Body of pancreas (tissue), 4 donors: ENCODE measurements at regions not wholly inside any gene's neighbourhood (a gene's known extent, or its start where the extent isn't known, plus 50 kb on each side); places are given as distances from the start of the nearest gene placed in this dataset.

Experiments
- ATAC-seq: fragments of 150-250 bp; one replicate; pipeline ENCODE4 v1.9.1; 2016
- DNase-seq, 4 donors: peaks; one replicate each; pipeline ENCODE4 v3.0.0-alpha.2; 2019
- H3K27ac ChIP-seq, 4 donors: fragments of 200-600 bp; sonication (generic); 1 replicate in 3 of 4; 2 replicates in 1 of 4; pipeline versions ENCODE4 v1.5.1 to v1.6.1; 2016 to 2019; ENCODE audit warnings: mild to moderate bottlenecking in 1 of 4, mixed read lengths in 1 of 4, moderate library complexity in 1 of 4
- H3K27me3 ChIP-seq, 2 donors: fragments of 200-600 bp; sonication (generic); one replicate each; pipeline ENCODE4 v1.6.0; 2016; ENCODE audit warnings: mild to moderate bottlenecking in 1 of 2
- H3K36me3 ChIP-seq, 2 donors: fragments of 200-600 bp; sonication (generic); replicated peaks in 1 of 2; 2 replicates each; pipeline ENCODE4 v1.5.1; 2016; ENCODE audit warnings: low read depth in 2 of 2; ENCODE audit not compliant: insufficient read depth in 1 of 2
- H3K4me1 ChIP-seq: fragments of 200-600 bp; sonication (generic); one replicate; pipeline ENCODE4 v1.6.0; 2016
- H3K4me3 ChIP-seq, 2 donors: fragments of 200-600 bp; sonication (generic); 1 replicate in 1 of 2; 2 replicates in 1 of 2; pipeline ENCODE4 v1.5.1; 2016 to 2019
- H3K9me3 ChIP-seq, 3 donors: fragments of 200-600 bp; sonication (generic); 1 replicate in 2 of 3; 2 replicates in 1 of 3; pipeline ENCODE4 v1.5.1; 2016
- CTCF ChIP-seq, 7 experiments: fragments of 450-650 bp in 4 of 7; fragments of 200-600 bp in 3 of 7; sonication (generic) in 3 of 7; IDR thresholded peaks; one replicate each; pipeline ENCODE4 v1.5.1; 2016 to 2019; ENCODE audit warnings: antibody characterized with exemption in 7 of 7
- POLR2A ChIP-seq, 3 donors: fragments of 450-650 bp; IDR thresholded peaks; one replicate each; pipeline ENCODE4 v1.6.1; 2016; ENCODE audit warnings: antibody characterized with exemption in 3 of 3, mild to moderate bottlenecking in 2 of 3
- WGBS, 2 donors: methylation state at CpG; one replicate each; pipeline ENCODE4 v1.1.5; 2017; 5-methylcytosine and 5-hydroxymethylcytosine counted together
- intact Hi-C: fragments of 100-400 bp; cut with DNase I; formaldehyde crosslinking; loops from one replicate; pipeline ENCODE4 v1.15.1; 2023

DNA sequence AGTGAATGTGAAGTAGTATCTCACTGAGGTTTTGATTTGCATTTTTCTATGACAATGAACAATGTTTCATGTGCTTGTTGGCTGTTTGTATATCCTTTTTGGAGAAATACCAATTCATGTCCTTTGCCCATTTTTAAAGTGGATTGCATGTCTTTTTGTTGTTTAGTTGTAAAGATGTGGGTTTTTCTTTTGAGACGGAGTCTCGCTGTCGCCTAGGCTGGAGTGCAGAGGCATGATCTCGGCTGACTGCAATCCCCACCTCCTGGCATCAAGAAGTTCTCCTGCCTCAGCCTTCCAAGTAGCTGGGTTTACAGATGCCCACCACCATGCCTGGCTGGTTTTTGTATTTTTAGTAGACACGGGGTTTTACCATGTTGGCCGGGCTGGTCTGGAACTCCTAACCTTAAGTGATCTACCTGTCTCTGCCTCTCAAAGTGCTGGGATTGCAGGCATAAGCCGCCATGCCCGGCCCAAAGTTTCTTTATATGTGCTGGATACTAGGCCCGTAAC is 236.7 kb downstream of the MYCN start:
- intact Hi-C loops: no loop called here
- 85 to 90% methylated on average over 9 of the region's 9 CpGs for WGBS, 2 donors

DNA sequence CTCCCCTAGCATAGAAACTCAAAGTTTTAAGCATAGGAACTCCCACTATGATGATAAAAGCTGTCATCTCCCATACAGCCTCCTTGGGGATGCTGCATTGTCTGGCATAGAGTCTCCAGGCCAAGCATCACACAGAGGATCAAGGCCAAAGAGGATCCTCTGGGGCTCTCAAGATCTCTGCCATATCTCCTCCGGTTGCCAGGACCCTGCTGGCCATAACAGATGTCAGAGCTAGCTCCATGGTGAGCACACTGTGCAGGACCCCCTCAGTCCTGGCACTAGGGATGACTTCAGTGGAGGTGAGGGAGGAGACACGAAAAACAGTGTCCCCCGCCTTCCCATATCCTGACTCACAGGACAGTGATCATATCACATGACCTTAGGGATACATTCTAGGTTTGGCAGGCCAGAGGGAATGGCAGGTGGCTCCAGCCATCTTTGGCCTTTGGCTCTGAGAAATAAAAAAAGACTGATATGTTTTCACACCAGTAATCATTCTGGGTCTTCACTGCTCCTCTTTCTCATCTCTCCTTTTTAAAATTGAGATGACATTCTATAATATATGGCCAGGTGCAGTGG is 235.0 kb downstream of the MYCN start:
- DNase-seq: no peak
- Histone ChIP-seq H3K9me3 (no peaks in the 10 kb centered on the region), H3K27ac (no peak overlapping the region), H3K4me1 (no peaks in the 10 kb centered on the region), H3K27me3 (no peaks in the 10 kb centered on the region), H3K4me3 (no peak overlapping the region), H3K36me3 (no peaks in the 10 kb centered on the region)
- no peak for ATAC-seq
- 72 to 75% methylated on average over 3 of the region's 3 CpGs for WGBS, 2 donors
- intact Hi-C loops: no loop called here
- TF ChIP-seq POLR2A (IDR thresholded peaks at IDR 0.05) (no peak), CTCF (IDR thresholded peaks at IDR 0.05) (no peak)

More for the DNA sequence above, 236.7 kb downstream of the MYCN start:
- Histone ChIP-seq H3K36me3 (no peaks in the 10 kb centered on the region), H3K4me3 (no peak overlapping the region), H3K4me1 (no peaks in the 10 kb centered on the region), H3K27me3 (no peaks in the 10 kb centered on the region), H3K27ac (no peak overlapping the region), H3K9me3 (no peaks in the 10 kb centered on the region)
- no peak for DNase-seq
- no peak for TF ChIP-seq POLR2A (IDR thresholded peaks at IDR 0.05)
- TF ChIP-seq CTCF (IDR thresholded peaks at IDR 0.05): no peak
- ATAC-seq: no peak

GRCh38 chr2:16174693-16175045 is 234.3 kb downstream of the MYCN start:
- no peak overlapping the region for H3K27ac ChIP-seq
- no peaks in the 10 kb centered on the region for H3K4me1 ChIP-seq
- no peaks in the 10 kb centered on the region for H3K9me3 ChIP-seq
- DNase-seq (no peak), ATAC-seq (no peak)
- no peak overlapping the region for H3K4me3 ChIP-seq
- H3K27me3 ChIP-seq: no peaks in the 10 kb centered on the region
- WGBS, 2 donors: 82 to 84% methylated on average over 3 of the region's 3 CpGs
- H3K36me3 ChIP-seq: no peaks in the 10 kb centered on the region
- TF ChIP-seq CTCF (IDR thresholded peaks at IDR 0.05) (no peak), POLR2A (IDR thresholded peaks at IDR 0.05) (no peak)
- intact Hi-C loops: no loop called here

DNA sequence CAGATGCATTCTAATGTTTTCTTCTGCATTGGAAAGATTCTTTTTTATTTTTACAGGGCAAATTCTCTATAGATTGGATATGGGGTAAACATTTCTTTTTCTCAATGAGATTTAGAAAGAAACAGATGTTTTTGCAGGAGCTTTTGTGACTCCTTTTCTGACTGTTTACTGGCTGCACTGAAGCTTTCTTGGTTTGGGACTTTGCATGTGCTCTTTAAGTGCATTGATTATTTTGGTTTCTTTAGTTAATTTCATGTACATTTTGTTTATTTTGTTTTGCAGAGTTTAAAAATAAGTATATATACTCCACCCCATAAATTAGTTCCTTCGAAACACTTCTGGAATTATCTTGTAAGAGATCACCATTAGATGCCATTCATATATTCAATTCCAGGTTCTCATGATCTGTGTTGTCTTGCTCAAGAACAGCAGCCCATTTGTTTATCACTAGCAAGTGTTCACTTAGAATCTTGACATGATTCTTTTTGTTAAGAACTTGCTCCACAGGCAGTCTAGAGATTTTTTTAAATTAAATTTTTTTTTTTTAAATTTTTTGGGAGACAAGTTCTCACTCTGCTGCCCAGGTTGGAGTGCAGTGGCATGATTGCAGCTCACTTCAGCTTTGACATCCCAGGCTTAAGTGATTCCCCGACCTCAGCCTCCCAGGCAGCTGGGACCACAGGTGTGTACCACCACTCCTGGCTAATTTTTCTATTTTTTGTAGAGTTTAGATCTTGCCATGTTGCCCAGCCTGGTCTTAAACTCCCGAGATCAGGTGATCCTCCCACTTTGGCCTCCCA is 233.7 kb downstream of the MYCN start:
- ATAC-seq: no peak
- intact Hi-C loops: no loop called here

More for the DNA sequence above, 233.7 kb downstream of the MYCN start:
- no peak overlapping the region for H3K4me3 ChIP-seq
- H3K27me3 ChIP-seq: no peaks in the 10 kb centered on the region
- H3K27ac ChIP-seq: no peak overlapping the region
- no peak for DNase-seq
- no peaks in the 10 kb centered on the region for H3K9me3 ChIP-seq
- no peaks in the 10 kb centered on the region for H3K36me3 ChIP-seq
- TF ChIP-seq POLR2A (IDR thresholded peaks at IDR 0.05): no peak
- TF ChIP-seq CTCF (IDR thresholded peaks at IDR 0.05): no peak
- WGBS, 2 donors: 62 to 74% methylated on average over 3 of the region's 3 CpGs
- H3K4me1 ChIP-seq: no peaks in the 10 kb centered on the region
